Prostate gland (tissue), 2 donors: ENCODE measurements at regions not wholly inside any gene's neighbourhood (a gene's known extent, or its start where the extent isn't known, plus 50 kb on each side); places are given as distances from the start of the nearest gene placed in this dataset.

Experiments used
- CTCF ChIP-seq, 4 experiments: fragments of 200-600 bp in 2 of 4; fragments of 450-650 bp in 2 of 4; sonication (generic) in 2 of 4; IDR thresholded peaks; 1 replicate in 3 of 4; 2 replicates in 1 of 4; pipeline ENCODE4 v1.5.1; 2016 to 2019; ENCODE audit warnings: antibody characterized with exemption in 4 of 4, mild to moderate bottlenecking in 2 of 4, moderate library complexity in 2 of 4
- POLR2A ChIP-seq: fragments of 450-650 bp; IDR thresholded peaks from one replicate; pipeline ENCODE4 v1.6.1; 2016; ENCODE audit warnings: antibody characterized with exemption, mild to moderate bottlenecking
- POLR2AphosphoS5 ChIP-seq: sonication (generic); formaldehyde crosslinking; IDR thresholded peaks from one replicate; pipeline ENCODE4 v1.6.1; 2017; ENCODE audit warnings: antibody characterized with exemption

- no peak for TF ChIP-seq POLR2A
- no peak for TF ChIP-seq CTCF (IDR thresholded peaks at IDR 0.05)
- TF ChIP-seq POLR2AphosphoS5, result no peak
Measured at GRCh38 chr2:341017-341542, 53.2 kb upstream of the ALKAL2 start.
